Pancreas (tissue), 10 donors: ENCODE measurements at regions not wholly inside any gene's neighbourhood (a gene's known extent, or its start where the extent isn't known, plus 50 kb on each side); places are given as distances from the start of the nearest gene placed in this dataset.

Source experiments
- ATAC-seq, 4 donors: fragments of 200-7000 bp; cut with Tn5 transposase; one replicate each; pipeline versions ENCODE4 v1.8.0 to v1.9.1; 2020; ENCODE audit warnings: mild to moderate bottlenecking in 4 of 4, moderate library complexity in 4 of 4
- DNase-seq, 6 donors: peaks; one replicate each; pipeline ENCODE4 v3.0.0-alpha.2; 2020
- FAIRE-seq: peaks from 2 replicates; lab custom pipeline; 2012; peaks lifted over from hg19 to GRCh38; lab: Jason Lieb, UNC
- H3K27ac ChIP-seq, 4 donors: fragments of 200-600 bp; sonication (generic); 1 replicate in 3 of 4; 2 replicates in 1 of 4; pipeline versions ENCODE4 v1.5.0 to v1.8.0; 2020
- H3K27me3 ChIP-seq, 4 donors: fragments of 200-600 bp; one replicate each; pipeline ENCODE4 v1.8.0; 2021
- H3K36me3 ChIP-seq, 3 donors: fragments of 200-600 bp; sonication (generic) in 1 of 3; one replicate each; pipeline versions ENCODE4 v1.5.0 to v1.8.0; 2020 to 2021
- H3K4me1 ChIP-seq, 3 donors: fragments of 200-600 bp; one replicate each; pipeline ENCODE4 v1.8.0; 2021
- H3K4me3 ChIP-seq, 4 donors: fragments of 200-600 bp; sonication (generic) in 2 of 4; one replicate each; pipeline versions ENCODE4 v1.5.0 to v1.8.0; 2020 to 2021
- H3K9me3 ChIP-seq, 4 donors: fragments of 200-600 bp; one replicate each; pipeline ENCODE4 v1.8.0; 2021
- WGBS, 2 donors: extraction: QIAGEN DNeasy Blood & Tissue Kit; methylation state at CpG; one replicate each; pipeline ENCODE4 v1.1.7; 2013; 5-methylcytosine and 5-hydroxymethylcytosine counted together
- intact Hi-C, 3 donors: fragments of 100-400 bp; cut with DNase I; formaldehyde crosslinking; loops; one replicate each; pipeline versions ENCODE4 v1.11.1 to v1.14.2; 2022
- TF ChIP-seq, protein P1 (sequence below), 4 donors: fragments of 200-600 bp; sonication (generic) in 3 of 4; IDR thresholded peaks; one replicate each; pipeline versions ENCODE4 v1.5.0 to v1.8.0; 2021; ENCODE audit warnings: antibody characterized with exemption in 4 of 4
- donor health status: healthy with polysubstance abuse.
- donor health status: DM: no; HTN: no; CAD: no; lungs with moderate emphysema.
- donor health status: DM: no; HTN: no; CAD: no.
- donor health status: control.
- donor health status: control.
- donor health status: Bipolar disorder and iron deficiency.
- donor health status: DM: yes; HTN: yes; CAD: no.
- donor health status: DM: no; HTN: no; CAD: no.
- donor health status: DM: no; HTN: no; CAD: no.
- donor health status: DM: yes; HTN: yes; CAD: no.

DNA sequence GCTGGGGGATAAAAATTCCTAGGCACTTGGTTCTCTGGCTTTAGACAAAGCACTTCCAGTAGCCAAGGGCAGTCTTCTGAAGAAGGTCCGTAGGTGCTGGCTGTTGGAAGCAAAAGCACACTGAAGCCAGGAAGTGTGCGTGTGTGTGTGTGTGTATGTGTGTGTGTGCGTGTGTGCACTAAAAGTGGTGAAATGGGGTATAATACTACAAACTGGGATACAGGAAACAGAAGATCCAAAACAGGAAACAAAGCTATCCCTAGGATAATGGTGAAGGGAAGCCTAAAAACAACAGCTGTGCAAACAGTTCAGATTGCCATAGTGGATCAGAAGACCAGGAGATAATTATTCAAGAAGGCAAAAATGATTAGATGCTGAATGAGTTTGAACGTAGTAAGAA is 103.4 kb downstream of the IL20RB start:
- 62 to 64% methylated on average over 4 of the region's 4 CpGs for WGBS, 2 donors
- Histone ChIP-seq H3K4me1 (no peaks in the 10 kb centered on the region), H3K4me3 (no peak overlapping the region), H3K27ac (no peak overlapping the region), H3K9me3 (no peaks in the 10 kb centered on the region), H3K27me3 (no peaks in the 10 kb centered on the region), H3K36me3 (no peaks in the 10 kb centered on the region)
- FAIRE-seq, result no peak
- ATAC-seq, result no peak
- intact Hi-C loops, result no loop called here
- TF ChIP-seq, protein P1, sequence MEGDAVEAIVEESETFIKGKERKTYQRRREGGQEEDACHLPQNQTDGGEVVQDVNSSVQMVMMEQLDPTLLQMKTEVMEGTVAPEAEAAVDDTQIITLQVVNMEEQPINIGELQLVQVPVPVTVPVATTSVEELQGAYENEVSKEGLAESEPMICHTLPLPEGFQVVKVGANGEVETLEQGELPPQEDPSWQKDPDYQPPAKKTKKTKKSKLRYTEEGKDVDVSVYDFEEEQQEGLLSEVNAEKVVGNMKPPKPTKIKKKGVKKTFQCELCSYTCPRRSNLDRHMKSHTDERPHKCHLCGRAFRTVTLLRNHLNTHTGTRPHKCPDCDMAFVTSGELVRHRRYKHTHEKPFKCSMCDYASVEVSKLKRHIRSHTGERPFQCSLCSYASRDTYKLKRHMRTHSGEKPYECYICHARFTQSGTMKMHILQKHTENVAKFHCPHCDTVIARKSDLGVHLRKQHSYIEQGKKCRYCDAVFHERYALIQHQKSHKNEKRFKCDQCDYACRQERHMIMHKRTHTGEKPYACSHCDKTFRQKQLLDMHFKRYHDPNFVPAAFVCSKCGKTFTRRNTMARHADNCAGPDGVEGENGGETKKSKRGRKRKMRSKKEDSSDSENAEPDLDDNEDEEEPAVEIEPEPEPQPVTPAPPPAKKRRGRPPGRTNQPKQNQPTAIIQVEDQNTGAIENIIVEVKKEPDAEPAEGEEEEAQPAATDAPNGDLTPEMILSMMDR (IDR thresholded peaks at IDR 0.05), result no peak
- DNase-seq, result no peak

DNA sequence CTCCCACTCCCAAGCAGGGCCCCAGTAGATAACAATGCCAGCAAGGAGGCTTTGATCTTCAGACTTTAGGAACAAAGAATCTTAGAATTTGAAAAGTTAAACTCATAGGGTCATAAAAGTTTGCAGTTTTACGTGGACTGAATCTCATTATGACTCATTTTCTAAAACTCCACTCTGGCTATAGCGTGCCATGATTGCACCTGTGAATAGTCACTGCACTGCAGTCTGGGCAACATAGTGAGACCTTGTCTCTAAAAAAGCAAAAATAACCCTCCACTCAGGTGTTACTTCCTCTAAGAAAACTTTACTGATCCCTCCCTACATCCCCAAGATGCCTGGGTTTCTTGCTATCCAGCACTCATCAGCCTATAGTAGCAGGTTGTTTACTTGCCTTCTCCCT is 104.5 kb downstream of the IL20RB start:
- H3K27me3 ChIP-seq, result no peaks in the 10 kb centered on the region
- intact Hi-C loops, result no loop called here

DNA sequence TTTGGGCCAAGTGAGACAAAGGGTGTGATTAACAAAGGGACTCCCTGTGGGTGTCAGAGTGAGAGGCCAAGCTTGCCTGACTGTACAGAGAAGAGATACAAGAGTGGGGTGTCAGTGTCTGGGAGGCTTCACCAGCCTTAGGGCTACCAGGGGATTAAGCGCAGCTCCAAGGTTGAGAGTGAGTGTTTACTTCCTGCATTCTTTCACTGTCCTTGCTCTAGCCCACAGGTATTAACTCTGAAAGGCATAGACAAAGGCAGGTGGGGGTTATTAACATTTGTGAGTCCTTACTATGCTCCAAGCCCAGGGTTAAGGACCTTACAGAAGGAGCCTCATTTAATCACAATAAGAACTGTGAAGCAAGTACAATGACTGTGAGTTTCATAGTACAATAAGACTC is 107.6 kb downstream of the IL20RB start:
- no peak overlapping the region for H3K4me3 ChIP-seq
- no peaks in the 10 kb centered on the region for H3K9me3 ChIP-seq
- FAIRE-seq (no peak), ATAC-seq (peak in 2 of 4 donors; percentile 25 to 44), DNase-seq (no peak)
- 57% methylated on average over 1 of the region's 1 CpG for WGBS, 2 donors
- H3K4me1 ChIP-seq, result no peaks in the 10 kb centered on the region
- no peak overlapping the region for H3K27ac ChIP-seq
- no peaks in the 10 kb centered on the region for H3K27me3 ChIP-seq
- intact Hi-C loops, result no loop called here
- TF ChIP-seq, protein P1 (IDR thresholded peaks at IDR 0.05), result no peak
- H3K36me3 ChIP-seq, result no peaks in the 10 kb centered on the region

More for the DNA sequence above, 104.5 kb downstream of the IL20RB start:
- ATAC-seq (no peak), DNase-seq (no peak), FAIRE-seq (no peak)
- TF ChIP-seq, protein P1 (IDR thresholded peaks at IDR 0.05), result no peak
- Histone ChIP-seq H3K27ac (no peak overlapping the region), H3K4me1 (no peaks in the 10 kb centered on the region), H3K9me3 (no peaks in the 10 kb centered on the region), H3K36me3 (no peaks in the 10 kb centered on the region), H3K4me3 (no peak overlapping the region)
- WGBS, 2 donors, result 80 to 87% methylated on average over 2 of the region's 2 CpGs

DNA sequence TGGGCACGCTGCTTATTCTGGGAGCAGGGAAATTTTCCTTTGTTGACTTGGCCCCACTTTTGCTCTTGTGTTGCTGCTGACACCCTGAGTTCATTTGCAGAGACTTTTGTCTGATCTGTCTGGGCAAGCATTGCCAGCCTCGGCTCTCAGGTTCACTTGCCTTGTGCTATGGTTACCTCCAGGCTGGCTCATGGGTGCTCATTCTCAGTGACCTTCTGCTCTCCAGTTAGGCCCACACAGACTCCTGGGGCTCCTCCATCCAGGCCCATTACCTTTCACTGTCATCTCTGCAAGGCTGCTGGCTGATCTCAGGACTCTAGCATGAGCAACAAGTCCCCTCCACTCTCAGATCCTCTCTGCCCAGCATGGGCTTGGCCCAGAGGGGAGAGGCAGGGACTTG is 108.3 kb downstream of the IL20RB start:
- intact Hi-C loops, result no loop called here

DNA sequence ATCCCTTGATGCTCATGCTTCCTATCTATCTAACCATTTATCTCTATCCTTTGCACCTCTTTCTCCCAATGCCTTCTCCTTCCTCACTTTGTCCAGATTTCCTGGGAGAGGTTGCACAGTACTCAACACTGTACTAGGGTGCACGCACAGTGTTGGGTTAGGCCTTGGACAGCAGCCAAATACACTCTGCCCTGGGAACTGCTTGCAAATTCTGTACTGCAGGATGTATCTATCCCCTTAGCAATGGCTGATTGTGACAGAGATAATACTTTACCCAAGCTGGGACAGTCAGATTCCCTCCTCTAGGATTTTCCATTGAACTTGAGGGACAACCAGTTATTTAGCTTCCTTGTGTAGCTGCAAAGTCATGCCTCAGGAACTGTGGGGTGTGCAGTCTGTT is 113.3 kb downstream of the IL20RB start:
- Histone ChIP-seq H3K27me3 (no peaks in the 10 kb centered on the region), H3K36me3 (no peaks in the 10 kb centered on the region), H3K4me3 (no peak overlapping the region), H3K9me3 (no peaks in the 10 kb centered on the region), H3K27ac (no peak overlapping the region), H3K4me1 (no peaks in the 10 kb centered on the region)
- intact Hi-C loops, result no loop called here
- TF ChIP-seq, protein P1 (IDR thresholded peaks at IDR 0.05), result no peak
- FAIRE-seq, result no peak
- ATAC-seq, result no peak
- WGBS, 2 donors, result 24 to 32% methylated on average over 1 of the region's 1 CpG
- no peak for DNase-seq

More for the DNA sequence above, 108.3 kb downstream of the IL20RB start:
- Histone ChIP-seq H3K36me3 (no peaks in the 10 kb centered on the region), H3K27ac (no peak overlapping the region), H3K9me3 (no peaks in the 10 kb centered on the region), H3K4me3 (no peak overlapping the region), H3K27me3 (no peaks in the 10 kb centered on the region), H3K4me1 (no peaks in the 10 kb centered on the region)
- no peak for DNase-seq
- TF ChIP-seq, protein P1 (IDR thresholded peaks at IDR 0.05), result no peak
- ATAC-seq, result no peak
- WGBS, 2 donors, result 74 to 87% methylated on average over 2 of the region's 2 CpGs
- FAIRE-seq, result no peak
